GM23338 (cell line): ENCODE measurements at regions not wholly inside any gene's neighbourhood (a gene's known extent, or its start where the extent isn't known, plus 50 kb on each side); places are given as distances from the start of the nearest gene placed in this dataset.

Experiments
- ATAC-seq: fragments of 200-7000 bp; cut with Tn5 transposase; 3 replicates; pipeline ENCODE4 v1.9.1; 2020
- DNase-seq: peaks from one replicate; pipeline ENCODE4 v3.0.0-alpha.2; 2015; ENCODE audit warnings: low spot score
- H2AFZ ChIP-seq: fragments of 200-600 bp; sonication (generic); 2 replicates; pipeline ENCODE4 v1.8.0; 2016; ENCODE audit warnings: antibody characterized with exemption, mild to moderate bottlenecking, moderate library complexity
- H3F3A ChIP-seq: fragments of 200-600 bp; sonication (generic); replicated peaks from 2 replicates; pipeline ENCODE4 v1.8.0; 2017; ENCODE audit warnings: antibody characterized with exemption, mixed run types, low read depth
- H3K27ac ChIP-seq: fragments of 200-600 bp; sonication (generic); 2 replicates; pipeline ENCODE4 v1.6.1; 2016; ENCODE audit warnings: low read depth
- H3K27me3 ChIP-seq: fragments of 200-600 bp; sonication (generic); 2 replicates; pipeline ENCODE4 v1.8.0; 2016; ENCODE audit warnings: mild to moderate bottlenecking, mixed run types, moderate library complexity; ENCODE audit not compliant: insufficient read depth
- H3K36me3 ChIP-seq: fragments of 200-600 bp; sonication (generic); 2 replicates; pipeline ENCODE4 v1.8.0; 2016; ENCODE audit warnings: mild to moderate bottlenecking; ENCODE audit not compliant: insufficient read depth
- H3K4me1 ChIP-seq: fragments of 200-600 bp; sonication (generic); 2 replicates; pipeline ENCODE4 v1.8.0; 2016; ENCODE audit warnings: mild to moderate bottlenecking, moderate library complexity; ENCODE audit not compliant: insufficient read depth
- H3K4me2 ChIP-seq: fragments of 200-600 bp; sonication (generic); 2 replicates; pipeline ENCODE4 v1.7.1; 2017; ENCODE audit warnings: mixed run types
- H3K4me3 ChIP-seq: fragments of 200-600 bp; sonication (generic); 2 replicates; pipeline ENCODE4 v1.6.1; 2016; ENCODE audit warnings: mixed run types
- H3K79me2 ChIP-seq: fragments of 200-600 bp; sonication (generic); replicated peaks from 2 replicates; pipeline ENCODE4 v1.8.0; 2017; ENCODE audit warnings: mild to moderate bottlenecking; ENCODE audit not compliant: insufficient read depth
- H3K9me2 ChIP-seq: fragments of 200-600 bp; sonication (generic); 2 replicates; pipeline ENCODE4 v1.8.0; 2017; ENCODE audit not compliant: insufficient read depth
- H4K20me1 ChIP-seq: fragments of 200-600 bp; sonication (generic); replicated peaks from 2 replicates; pipeline ENCODE4 v1.8.0; 2017; ENCODE audit warnings: mild to moderate bottlenecking; ENCODE audit not compliant: insufficient read depth
- H3K27ac Mint-ChIP-seq: 2 replicates; pipeline ENCODE4 v1.8.0; 2020; ENCODE audit warnings: inconsistent platforms, mild to moderate bottlenecking, moderate library complexity, mixed read lengths
- H3K27me3 Mint-ChIP-seq: 3 replicates; pipeline ENCODE4 v1.8.0; 2022; ENCODE audit warnings: low read depth, mild to moderate bottlenecking, moderate library complexity, mixed read lengths, inconsistent platforms; ENCODE audit not compliant: insufficient read depth, poor library complexity
- H3K36me3 Mint-ChIP-seq: 3 replicates; pipeline ENCODE4 v1.8.0; 2021; ENCODE audit warnings: low read depth, mild to moderate bottlenecking, inconsistent platforms, moderate library complexity, mixed read lengths
- H3K4me1 Mint-ChIP-seq: 3 replicates; pipeline ENCODE4 v1.8.0; 2020; ENCODE audit warnings: mild to moderate bottlenecking, inconsistent platforms, mixed read lengths
- H3K4me3 Mint-ChIP-seq: 3 replicates; pipeline ENCODE4 v1.8.0; 2021; ENCODE audit warnings: moderate library complexity, mild to moderate bottlenecking, inconsistent platforms, mixed read lengths
- H3K9me3 Mint-ChIP-seq: 3 replicates; pipeline ENCODE4 v1.8.0; 2020; ENCODE audit warnings: moderate library complexity, mild to moderate bottlenecking, inconsistent platforms, mixed read lengths
- CTCF ChIP-seq, 2 experiments: fragments of 200-600 bp in 1 of 2; sonication (generic) in 1 of 2; conservative IDR thresholded peaks; 2 replicates each; pipeline versions ENCODE4 v1.5.1 to v1.6.1; 2016 to 2017; ENCODE audit warnings: antibody characterized with exemption in 2 of 2, low read depth in 2 of 2, mild to moderate bottlenecking in 2 of 2, moderate library complexity in 1 of 2
- POLR2AphosphoS5 ChIP-seq: IDR thresholded peaks from 2 replicates; pipeline ENCODE4 v1.6.1; 2016; ENCODE audit warnings: antibody characterized with exemption, low read depth
- REST ChIP-seq: IDR thresholded peaks from one replicate; pipeline ENCODE4 v1.6.1; 2018; ENCODE audit warnings: antibody characterized with exemption; ENCODE audit not compliant: unreplicated experiment
- ZNF462 ChIP-seq: fragments of 250-450 bp; sonication (Bioruptor Pico); IDR thresholded peaks from 2 replicates; pipeline ENCODE4 v1.5.0; 2020; ENCODE audit warnings: mild to moderate bottlenecking, moderate library complexity

DNA sequence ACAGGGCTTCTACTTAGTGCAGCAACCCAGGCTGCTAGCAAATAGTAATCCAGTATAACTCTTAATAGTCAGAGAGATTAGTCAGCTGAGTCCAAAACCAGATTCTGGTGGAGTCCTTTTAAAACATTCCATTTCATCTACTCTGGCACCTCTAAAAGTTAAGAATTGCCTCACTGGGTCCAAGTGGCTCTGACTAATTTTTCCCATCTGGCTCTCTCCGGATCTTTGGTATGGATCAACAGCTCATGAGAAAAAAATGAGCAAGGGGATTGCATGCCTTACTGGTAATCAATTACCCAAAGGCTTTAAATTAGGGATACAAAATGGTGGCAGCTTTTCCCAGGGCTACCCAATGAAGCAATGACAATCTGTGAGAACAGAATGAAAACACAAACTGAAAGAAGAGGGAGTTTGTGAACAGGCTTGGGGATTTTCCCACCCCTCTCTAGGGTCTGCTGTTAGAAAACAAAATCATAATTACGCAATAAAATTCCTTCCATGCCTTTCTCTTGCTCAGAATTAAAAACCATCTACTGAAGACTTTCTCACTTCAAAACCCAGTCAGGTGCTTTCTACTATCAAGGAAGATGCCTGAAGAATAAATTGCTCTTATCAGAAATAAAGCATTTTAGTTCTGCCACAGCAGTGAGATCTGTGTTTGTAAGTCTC, 84.6 kb upstream of the PMFBP1 start:
- H4K20me1 ChIP-seq: no peaks in the 10 kb centered on the region
- H3F3A ChIP-seq: no peaks in the 10 kb centered on the region
- Mint-ChIP-seq H3K36me3 (no peaks in the 10 kb centered on the region), H3K9me3 (no peaks in the 10 kb centered on the region), H3K27me3 (no peaks in the 10 kb centered on the region), H3K4me1 (peaks cover 14% of the 10 kb centered on the region), H3K4me3 (no peak overlapping the region), H3K27ac (peak overlapping the region; percentile 49; the same call in 1 of the 2 replicates)
- H3K4me2 ChIP-seq: no peak overlapping the region
- H2AFZ ChIP-seq: no peak overlapping the region; the same call in 1 of the 2 replicates
- H3K79me2 ChIP-seq: no peaks in the 10 kb centered on the region
- TF ChIP-seq ZNF462: no peak
- no peak for TF ChIP-seq REST
- TF ChIP-seq CTCF (conservative IDR thresholded peaks at IDR 0.05; ENCODE audit: low read depth in 2 of 2): no peak
- no peak for TF ChIP-seq POLR2AphosphoS5
- no peak for ATAC-seq
- H3K36me3 ChIP-seq: 0 out of 2 replicates have a peak, but pooled peaks cover 2% of the 10 kb centered on the region
- peak overlapping the region; percentile 1; the same call in 1 of the 2 replicates for H3K27ac ChIP-seq
- no peak overlapping the region for H3K4me3 ChIP-seq
- H3K9me2 ChIP-seq: peaks cover 6% of the 10 kb centered on the region
- no peaks in the 10 kb centered on the region for H3K27me3 ChIP-seq
- H3K4me1 ChIP-seq: peaks cover 8% of the 10 kb centered on the region
- DNase-seq: no peak
